ENCODE measurements at regions not wholly inside any gene's neighbourhood (a gene's known extent, or its start where the extent isn't known, plus 50 kb on each side); places are given as distances from the start of the nearest gene placed in this dataset.

- TF ChIP-seq, protein P1, sequence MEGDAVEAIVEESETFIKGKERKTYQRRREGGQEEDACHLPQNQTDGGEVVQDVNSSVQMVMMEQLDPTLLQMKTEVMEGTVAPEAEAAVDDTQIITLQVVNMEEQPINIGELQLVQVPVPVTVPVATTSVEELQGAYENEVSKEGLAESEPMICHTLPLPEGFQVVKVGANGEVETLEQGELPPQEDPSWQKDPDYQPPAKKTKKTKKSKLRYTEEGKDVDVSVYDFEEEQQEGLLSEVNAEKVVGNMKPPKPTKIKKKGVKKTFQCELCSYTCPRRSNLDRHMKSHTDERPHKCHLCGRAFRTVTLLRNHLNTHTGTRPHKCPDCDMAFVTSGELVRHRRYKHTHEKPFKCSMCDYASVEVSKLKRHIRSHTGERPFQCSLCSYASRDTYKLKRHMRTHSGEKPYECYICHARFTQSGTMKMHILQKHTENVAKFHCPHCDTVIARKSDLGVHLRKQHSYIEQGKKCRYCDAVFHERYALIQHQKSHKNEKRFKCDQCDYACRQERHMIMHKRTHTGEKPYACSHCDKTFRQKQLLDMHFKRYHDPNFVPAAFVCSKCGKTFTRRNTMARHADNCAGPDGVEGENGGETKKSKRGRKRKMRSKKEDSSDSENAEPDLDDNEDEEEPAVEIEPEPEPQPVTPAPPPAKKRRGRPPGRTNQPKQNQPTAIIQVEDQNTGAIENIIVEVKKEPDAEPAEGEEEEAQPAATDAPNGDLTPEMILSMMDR (IDR thresholded peaks at IDR 0.05; ENCODE audit: low read depth, low read length, poor library complexity, severe bottlenecking): no peak
- no peak for TF ChIP-seq EZH2phosphoT487 (IDR thresholded peaks at IDR 0.05; ENCODE audit: borderline replicate concordance, low read length)
Measured at GRCh38 chr13:99648927-99649326, 147.7 kb downstream of the TM9SF2 start.
